Activated T-cell treated with anti-CD3 and anti-CD28 coated beads for 24 hours (primary cell): ENCODE measurements at regions not wholly inside any gene's neighbourhood (a gene's known extent, or its start where the extent isn't known, plus 50 kb on each side); places are given as distances from the start of the nearest gene placed in this dataset.
"Not testable (repeated sequence)": the region's sequence is repeated elsewhere in the genome, so short reads cannot be mapped to it uniquely, and the experiment has no call there.

Experiments
- DNase-seq: peaks from one replicate; pipeline ENCODE4 v3.0.0-alpha.2; 2020; ENCODE audit warnings: low read depth

DNA sequence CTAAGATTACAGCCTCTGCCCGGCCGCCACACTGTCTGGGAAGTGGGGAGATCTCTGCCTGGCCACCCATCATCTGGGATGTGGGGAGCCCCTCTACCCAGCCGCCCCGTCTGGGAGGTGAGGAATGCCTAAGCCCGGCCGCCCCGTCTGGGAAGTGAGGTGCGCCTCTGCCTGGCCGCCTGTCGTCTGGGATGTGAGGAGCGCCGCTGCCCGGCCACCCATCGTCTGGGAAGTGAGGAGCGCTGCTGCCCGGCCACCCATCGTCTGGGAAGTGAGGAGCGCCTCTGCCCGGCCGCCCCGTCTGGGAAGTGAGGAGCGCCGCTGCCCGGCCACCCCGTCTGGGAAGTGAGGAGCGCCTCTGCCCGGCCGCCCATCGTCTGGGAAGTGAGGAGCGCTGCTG, 135.9 kb upstream of the PROKR2 start:
- DNase-seq, result not testable (repeated sequence)

- not testable (repeated sequence) for DNase-seq
Observed at GRCh38 chr20:5452286-5452685, 135.5 kb upstream of the PROKR2 start.

DNA sequence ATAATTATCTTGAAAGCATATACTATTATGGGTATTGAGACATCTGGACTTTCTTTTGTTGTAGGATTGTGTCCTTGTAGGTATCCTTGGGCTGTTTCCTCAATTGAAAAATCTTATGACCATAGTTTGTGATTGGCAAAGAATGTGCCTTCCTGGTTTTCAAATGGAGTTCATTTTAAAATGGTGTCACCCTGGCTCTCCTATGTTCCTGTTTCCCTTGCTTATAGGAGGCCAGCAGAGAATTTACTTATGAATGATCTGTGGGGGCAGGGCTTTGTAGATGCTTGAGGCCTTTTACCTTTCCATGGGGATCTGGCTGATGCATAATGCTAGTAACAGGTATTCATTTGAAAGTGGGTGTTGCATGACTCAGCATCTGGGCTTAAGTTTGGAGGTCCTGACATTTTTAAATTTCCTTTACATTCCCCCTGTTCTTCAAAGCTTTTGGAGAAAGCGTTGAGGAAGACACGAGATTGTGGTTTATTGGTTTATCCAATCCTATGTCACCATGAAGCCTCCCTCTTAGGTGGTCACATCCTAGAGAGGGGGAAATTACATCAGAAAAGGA, 135.0 kb upstream of the PROKR2 start:
- no peak for DNase-seq

DNA sequence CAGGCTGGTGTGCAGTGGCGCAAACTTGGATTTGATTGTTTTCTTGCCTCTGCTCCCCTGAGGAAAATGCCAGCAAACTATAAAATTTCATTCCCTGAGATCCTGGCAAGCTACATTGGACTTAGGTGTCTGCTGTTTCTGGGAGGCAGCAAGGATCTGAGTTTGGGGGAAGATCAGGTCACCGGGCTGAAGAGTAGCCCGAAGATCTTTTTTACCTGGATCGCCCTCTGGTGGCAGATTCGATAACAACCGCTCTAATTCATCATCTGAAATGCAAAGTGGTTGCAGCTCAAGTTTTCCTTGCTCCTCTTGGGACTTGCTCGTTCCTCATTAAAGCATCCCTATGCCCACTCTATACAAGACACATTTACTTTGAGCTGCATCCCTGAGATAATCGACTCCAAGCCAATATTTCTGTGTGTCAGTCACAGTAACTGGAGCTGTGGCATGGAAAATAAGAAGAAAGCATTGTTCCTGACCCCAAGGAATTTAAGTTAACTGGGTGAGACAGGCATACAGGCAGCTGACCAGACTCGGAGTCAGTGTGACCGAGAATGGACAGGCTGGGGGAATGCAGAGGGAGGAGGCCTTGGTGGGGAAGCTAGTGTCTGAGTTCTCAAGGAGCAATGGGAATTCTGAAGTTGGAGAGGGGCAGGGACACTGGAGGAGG, 131.8 kb upstream of the PROKR2 start:
- DNase-seq, result peak; percentile 41

GRCh38 chr20:5447188-5447587, 130.4 kb upstream of the PROKR2 start:
- no peak for DNase-seq

DNA sequence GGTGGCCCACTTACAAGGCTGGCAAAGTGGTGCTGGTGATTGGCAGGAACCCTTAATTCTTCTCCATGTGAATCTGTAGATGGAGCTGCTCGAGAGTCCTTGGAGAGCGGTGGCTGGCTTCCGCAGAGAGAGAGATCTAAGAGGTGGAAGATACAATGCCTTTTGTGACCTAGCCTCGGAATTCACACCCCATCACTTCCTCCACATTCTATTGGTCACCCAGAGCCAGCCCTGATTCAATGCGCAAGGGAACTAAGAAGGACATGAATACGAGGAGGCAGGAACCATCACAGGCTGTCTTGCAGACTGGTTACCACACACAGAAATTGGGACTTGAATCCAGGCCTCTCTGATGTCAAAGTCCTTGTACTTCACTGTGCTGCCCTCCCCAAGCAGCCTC, 128.9 kb upstream of the PROKR2 start:
- DNase-seq, result no peak

DNA sequence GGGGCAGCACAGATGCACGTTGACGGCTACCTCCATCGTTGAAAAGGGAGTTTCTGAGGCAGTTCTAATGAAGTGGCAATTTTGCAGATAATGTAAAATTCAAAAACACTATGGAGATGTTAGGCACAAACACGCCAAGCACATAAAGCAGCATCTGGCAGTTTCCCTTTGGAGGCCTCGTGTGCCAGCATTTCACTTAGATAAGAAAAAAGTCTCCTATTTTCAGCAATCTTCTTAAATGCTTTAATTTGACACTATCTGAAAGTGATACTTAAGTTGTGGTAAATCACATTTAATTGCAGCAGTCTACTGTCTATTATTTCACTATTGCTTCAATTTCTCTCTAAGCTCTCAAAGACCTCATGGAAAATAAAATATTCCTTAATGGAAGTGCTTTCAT, 125.3 kb upstream of the PROKR2 start:
- no peak for DNase-seq

DNA sequence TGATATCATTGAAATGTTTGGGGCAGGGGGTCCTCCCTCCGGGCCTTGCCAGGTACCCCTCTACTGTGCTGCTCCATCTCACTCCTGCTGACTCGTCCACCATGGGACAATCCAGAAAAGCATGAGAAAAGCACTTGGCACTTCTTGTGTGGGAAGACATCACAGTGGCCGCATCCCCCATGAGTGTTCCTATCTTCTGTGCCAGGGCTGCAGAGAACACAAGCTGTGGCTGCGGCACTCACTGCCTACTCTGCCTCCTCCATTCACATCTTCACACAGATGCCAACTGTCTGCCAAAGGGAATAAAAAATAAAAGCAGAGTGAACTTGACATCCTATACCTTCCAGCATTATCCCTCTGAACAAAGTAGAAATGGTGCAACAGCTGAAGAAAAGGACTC, 117.4 kb upstream of the PROKR2 start:
- no peak for DNase-seq

GRCh38 chr20:5433352-5433751, 116.6 kb upstream of the PROKR2 start:
- DNase-seq, result no peak

GRCh38 chr20:5432030-5432429, 115.3 kb upstream of the PROKR2 start:
- DNase-seq, result no peak

- DNase-seq, result no peak
Observed at GRCh38 chr20:5430670-5431069, 113.9 kb upstream of the PROKR2 start.

DNA sequence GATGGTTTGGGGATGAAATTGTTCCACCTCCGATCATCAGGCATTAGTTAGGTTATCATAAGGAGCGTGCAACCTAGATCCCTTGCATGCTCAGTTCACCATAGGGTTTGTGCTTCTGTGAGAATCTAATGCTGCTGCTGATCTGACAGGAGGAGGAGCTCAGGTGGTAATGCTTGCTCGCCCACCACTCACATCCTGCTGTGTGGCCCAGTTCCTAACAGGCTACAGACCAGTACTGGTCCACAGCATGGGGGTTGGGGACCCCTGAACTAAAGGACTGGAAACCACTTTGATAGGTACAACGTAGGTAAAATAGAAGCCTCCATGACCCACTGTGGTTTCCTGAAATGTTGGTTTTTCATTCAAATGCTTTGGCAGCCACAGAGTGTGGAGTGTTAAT, 109.3 kb upstream of the PROKR2 start:
- no peak for DNase-seq

- no peak for DNase-seq
Observed at GRCh38 chr20:5416086-5416485, 99.3 kb upstream of the PROKR2 start.

- no peak for DNase-seq
Observed at GRCh38 chr20:5413394-5413793, 96.6 kb upstream of the PROKR2 start.

- DNase-seq, result no peak
Observed at GRCh38 chr20:5410470-5410869, 93.7 kb upstream of the PROKR2 start.

DNA sequence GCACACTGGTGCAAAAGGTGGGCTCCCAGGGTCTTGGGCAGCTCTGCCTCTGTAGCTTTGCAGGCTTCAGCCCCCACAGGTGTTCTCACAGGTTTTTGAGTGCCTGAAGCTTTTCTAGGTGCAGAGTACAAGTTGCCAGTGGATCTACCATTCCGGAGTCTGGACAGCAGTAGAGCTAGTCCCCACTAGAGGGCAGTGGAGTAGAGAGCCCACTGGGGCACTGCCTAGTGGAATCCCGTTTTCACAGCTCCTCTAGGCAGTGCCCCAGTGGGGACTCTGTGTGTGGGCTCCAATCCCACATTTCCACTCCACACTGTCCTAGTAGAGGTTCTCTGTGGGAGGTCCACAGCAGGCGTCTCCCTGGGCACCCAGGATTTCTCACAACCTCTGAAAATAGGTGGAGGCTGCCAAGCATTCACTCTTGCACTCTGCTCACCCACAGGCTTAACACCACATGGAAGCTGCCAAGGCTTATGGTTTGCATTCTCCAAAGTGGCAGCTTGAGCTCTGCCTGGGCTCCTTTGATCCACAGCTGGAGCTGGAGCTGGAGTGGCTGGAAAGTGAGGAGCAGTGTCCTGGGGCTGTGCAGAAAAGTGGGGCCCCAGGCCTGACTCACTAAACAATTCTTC, 86.3 kb upstream of the PROKR2 start:
- DNase-seq, result no peak

- DNase-seq, result no peak
Observed at GRCh38 chr20:5401277-5401875, 84.6 kb upstream of the PROKR2 start.

DNA sequence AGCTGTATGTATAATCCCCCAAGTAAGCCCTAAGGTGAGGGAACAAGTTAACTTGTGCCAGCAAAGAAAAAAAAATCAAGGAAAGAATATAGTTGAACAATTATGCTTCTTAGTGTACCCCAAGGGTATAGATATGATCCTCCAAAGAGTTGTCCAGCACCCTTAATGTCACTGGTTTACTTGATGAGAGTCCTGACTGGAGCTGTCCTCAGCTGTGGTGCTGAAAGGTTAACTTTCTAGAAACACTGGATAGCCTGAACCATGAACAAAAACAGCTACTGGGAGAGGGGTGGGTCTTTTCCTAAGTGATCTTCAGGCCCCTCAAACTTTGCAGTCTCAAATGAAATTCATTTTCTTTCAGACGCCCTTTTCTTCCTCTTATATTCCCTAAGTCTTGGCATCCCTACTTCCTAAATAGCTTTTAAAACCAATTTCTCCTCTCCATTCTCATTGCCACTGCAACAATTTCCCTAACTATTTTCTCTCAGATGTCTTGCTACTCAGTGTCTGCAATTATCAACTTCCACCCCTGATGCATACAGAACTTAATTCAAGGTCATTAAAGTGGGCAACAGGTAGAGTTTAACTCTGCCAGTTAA, 83.5 kb upstream of the PROKR2 start:
- DNase-seq, result no peak

GRCh38 chr20:5397393-5397792, 80.6 kb upstream of the PROKR2 start:
- no peak for DNase-seq

DNA sequence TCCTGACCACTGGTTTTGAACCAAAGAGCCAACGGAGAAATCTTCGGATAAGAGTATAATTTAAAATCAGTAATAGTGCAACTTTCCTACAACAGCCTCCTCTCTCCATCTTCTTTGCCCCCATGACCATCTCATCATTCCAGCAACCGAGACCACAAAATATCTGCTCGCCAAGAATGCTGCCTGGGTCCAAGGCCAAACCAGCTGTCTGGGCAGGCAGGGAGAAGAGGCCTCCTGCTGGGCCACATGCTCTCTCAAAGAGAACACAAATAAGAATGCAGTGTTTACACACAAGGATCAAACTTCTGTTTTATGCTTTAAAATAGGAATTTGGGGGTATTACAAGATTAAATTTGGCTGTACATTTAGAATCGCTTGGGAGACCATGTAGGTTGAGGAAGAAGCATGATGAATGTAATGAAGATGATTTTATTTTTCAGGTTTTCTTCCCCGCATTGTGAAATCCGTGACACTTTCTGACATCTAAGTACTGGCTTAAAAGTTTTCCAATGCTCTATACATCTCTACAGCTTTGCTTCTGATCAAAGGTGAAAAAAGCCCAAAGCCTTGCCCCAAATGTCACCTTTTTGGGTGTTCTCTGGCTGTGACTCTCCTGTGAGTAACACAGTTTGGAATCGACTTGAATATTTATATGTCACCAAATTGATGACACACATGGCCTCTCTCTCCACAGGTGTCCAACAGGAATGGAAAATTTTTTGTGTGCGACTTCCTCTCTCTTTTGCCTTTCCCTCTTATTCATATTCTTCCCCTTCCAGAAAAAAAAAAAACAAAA, 79.4 kb upstream of the PROKR2 start:
- DNase-seq, result no peak

- no peak for DNase-seq
Observed at GRCh38 chr20:5393218-5393870, 76.6 kb upstream of the PROKR2 start.

GRCh38 chr20:5390720-5391119, 74.0 kb upstream of the PROKR2 start:
- DNase-seq, result no peak
